AG04449 (cell line): ENCODE measurements at regions not wholly inside any gene's neighbourhood (a gene's known extent, or its start where the extent isn't known, plus 50 kb on each side); places are given as distances from the start of the nearest gene placed in this dataset.

Experiments
- CTCF ChIA-PET: fragments of 350-600 bp; formaldehyde crosslinking; extraction: SDS; loops from one replicate; lab custom pipeline; 2021; ENCODE audit warnings: antibody characterized with exemption; lab: Yijun Ruan, JAX
- POLR2A ChIA-PET: fragments of 400-600, 350-600 bp; formaldehyde crosslinking; extraction: SDS; loops from one replicate; lab custom pipeline; 2020; ENCODE audit warnings: antibody characterized with exemption, inconsistent platforms; lab: Yijun Ruan, JAX
- DNase-seq: peaks from one replicate; pipeline ENCODE4 v3.0.0-alpha.2; 2010; ENCODE audit warnings: low read depth, low spot score
- H3K4me3 ChIP-seq: 2 replicates; pipeline ENCODE4 v1.5.1; 2011; ENCODE audit warnings: low read depth, mild to moderate bottlenecking, control low read depth, low read length
- CTCF ChIP-seq: IDR thresholded peaks from one replicate; pipeline ENCODE4 v1.5.1; 2011; ENCODE audit warnings: mild to moderate bottlenecking, moderate library complexity, low read length, control low read depth, inconsistent platforms; ENCODE audit not compliant: insufficient read depth; ENCODE audit errors: missing control alignments

GRCh38 chrX:25296850-25297249, 281.1 kb upstream of the ARX start:
- POLR2A ChIA-PET = no interaction called here
- no peak for TF ChIP-seq CTCF
- no peak for DNase-seq
- CTCF ChIA-PET = no interaction called here
- no peak overlapping the region for H3K4me3 ChIP-seq

GRCh38 chrX:25295466-25295865, 279.7 kb upstream of the ARX start:
- H3K4me3 ChIP-seq = no peak overlapping the region
- POLR2A ChIA-PET = no interaction called here
- no peak for TF ChIP-seq CTCF
- DNase-seq = no peak
- CTCF ChIA-PET = no interaction called here

GRCh38 chrX:25290132-25290531, 274.4 kb upstream of the ARX start:
- no peak for TF ChIP-seq CTCF
- POLR2A ChIA-PET = no interaction called here
- DNase-seq = no peak
- no peak overlapping the region for H3K4me3 ChIP-seq
- CTCF ChIA-PET = no interaction called here

GRCh38 chrX:25288676-25289075, 272.9 kb upstream of the ARX start:
- ChIA-PET CTCF (no interaction called here), POLR2A (no interaction called here)
- H3K4me3 ChIP-seq = no peak overlapping the region
- no peak for TF ChIP-seq CTCF
- no peak for DNase-seq

- POLR2A ChIA-PET = no interaction called here
- CTCF ChIA-PET = no interaction called here
- DNase-seq = no peak
- no peak for TF ChIP-seq CTCF
- no peak overlapping the region for H3K4me3 ChIP-seq
Observed at GRCh38 chrX:25287521-25287920, 271.8 kb upstream of the ARX start.

- no peak for TF ChIP-seq CTCF
- DNase-seq = no peak
- ChIA-PET CTCF (no interaction called here), POLR2A (no interaction called here)
- no peak overlapping the region for H3K4me3 ChIP-seq
Observed at GRCh38 chrX:25285598-25285997, 269.8 kb upstream of the ARX start.
